HEK293 (cell line): ENCODE measurements at regions not wholly inside any gene's neighbourhood (a gene's known extent, or its start where the extent isn't known, plus 50 kb on each side); places are given as distances from the start of the nearest gene placed in this dataset.
A peak's percentile ranks its signal among the peaks of the same experiment; 100 is the strongest.

Source experiments
- BCL11B ChIP-seq: fragments of 450-650 bp; formaldehyde crosslinking; IDR thresholded peaks from 2 replicates; pipeline ENCODE4 v1.5.1; 2016; ENCODE audit warnings: low read depth, missing biosample characterization, missing genetic modification characterization
- GLIS1 ChIP-seq: fragments of 450-650 bp; formaldehyde crosslinking; IDR thresholded peaks from 2 replicates; pipeline ENCODE4 v1.5.1; 2016; ENCODE audit warnings: missing biosample characterization, missing genetic modification characterization
- KLF8 ChIP-seq: fragments of 450-650 bp; formaldehyde crosslinking; IDR thresholded peaks from 2 replicates; pipeline ENCODE4 v1.5.1; 2016; ENCODE audit warnings: missing biosample characterization, missing genetic modification characterization
- MZF1 ChIP-seq: fragments of 450-650 bp; formaldehyde crosslinking; IDR thresholded peaks from 2 replicates; pipeline ENCODE4 v1.5.1; 2017; ENCODE audit warnings: missing biosample characterization, missing genetic modification characterization, borderline replicate concordance
- OSR2 ChIP-seq: fragments of 450-650 bp; formaldehyde crosslinking; IDR thresholded peaks from 2 replicates; pipeline ENCODE4 v1.5.1; 2016; ENCODE audit warnings: missing biosample characterization, missing genetic modification characterization
- TRIM28 ChIP-seq: IDR thresholded peaks from 2 replicates; pipeline ENCODE4 v1.6.1; 2011; ENCODE audit warnings: low read length, control low read depth, borderline replicate concordance
- ZBTB1 ChIP-seq: fragments of 450-650 bp; formaldehyde crosslinking; IDR thresholded peaks from 2 replicates; pipeline ENCODE4 v1.5.1; 2016; ENCODE audit warnings: missing biosample characterization, missing genetic modification characterization
- ZBTB8A ChIP-seq: fragments of 450-650 bp; formaldehyde crosslinking; IDR thresholded peaks from 2 replicates; pipeline ENCODE4 v1.5.1; 2016; ENCODE audit warnings: missing biosample characterization, missing genetic modification characterization
- ZEB2 ChIP-seq: fragments of 450-650 bp; formaldehyde crosslinking; IDR thresholded peaks from 2 replicates; pipeline ENCODE4 v1.5.1; 2016; ENCODE audit warnings: missing biosample characterization, missing genetic modification characterization
- ZFHX2 ChIP-seq: fragments of 450-650 bp; formaldehyde crosslinking; conservative IDR thresholded peaks from 2 replicates; pipeline ENCODE4 v1.5.1; 2016; ENCODE audit warnings: missing biosample characterization, missing genetic modification characterization
- ZFP3 ChIP-seq: fragments of 450-650 bp; formaldehyde crosslinking; IDR thresholded peaks from 2 replicates; pipeline ENCODE4 v1.5.1; 2016; ENCODE audit warnings: low read depth, missing biosample characterization, missing genetic modification characterization
- ZFP37 ChIP-seq: fragments of 450-650 bp; formaldehyde crosslinking; IDR thresholded peaks from 2 replicates; pipeline ENCODE4 v1.5.1; 2016; ENCODE audit warnings: missing biosample characterization, missing genetic modification characterization
- ZFP69B ChIP-seq: fragments of 450-650 bp; formaldehyde crosslinking; IDR thresholded peaks from 2 replicates; pipeline ENCODE4 v1.5.1; 2016; ENCODE audit warnings: missing biosample characterization, missing genetic modification characterization
- ZNF132 ChIP-seq: fragments of 450-650 bp; formaldehyde crosslinking; IDR thresholded peaks from 2 replicates; pipeline ENCODE4 v1.5.1; 2017; ENCODE audit warnings: missing biosample characterization, missing genetic modification characterization, borderline replicate concordance
- ZNF157 ChIP-seq: fragments of 450-650 bp; formaldehyde crosslinking; IDR thresholded peaks from 2 replicates; pipeline ENCODE4 v1.5.1; 2016; ENCODE audit warnings: missing biosample characterization, missing genetic modification characterization
- ZNF184 ChIP-seq: fragments of 450-650 bp; IDR thresholded peaks from 2 replicates; pipeline ENCODE4 v1.5.1; 2018; ENCODE audit warnings: missing biosample characterization, mild to moderate bottlenecking, missing genetic modification characterization
- ZNF2 ChIP-seq: fragments of 450-650 bp; formaldehyde crosslinking; IDR thresholded peaks from 2 replicates; pipeline ENCODE4 v1.5.1; 2016; ENCODE audit warnings: missing biosample characterization, missing genetic modification characterization
- ZNF214 ChIP-seq: fragments of 450-650 bp; formaldehyde crosslinking; IDR thresholded peaks from 2 replicates; pipeline ENCODE4 v1.5.1; 2017; ENCODE audit warnings: missing biosample characterization, mild to moderate bottlenecking, missing genetic modification characterization, borderline replicate concordance
- ZNF23 ChIP-seq: fragments of 450-650 bp; formaldehyde crosslinking; IDR thresholded peaks from 2 replicates; pipeline ENCODE4 v1.5.1; 2016; ENCODE audit warnings: missing biosample characterization, missing genetic modification characterization, borderline replicate concordance
- ZNF292 ChIP-seq: fragments of 450-650 bp; formaldehyde crosslinking; IDR thresholded peaks from 2 replicates; pipeline ENCODE4 v1.5.1; 2016; ENCODE audit warnings: low read depth, missing biosample characterization, missing genetic modification characterization, borderline replicate concordance
- ZNF404 ChIP-seq: fragments of 450-650 bp; formaldehyde crosslinking; IDR thresholded peaks from 2 replicates; pipeline ENCODE4 v1.5.1; 2017; ENCODE audit warnings: missing biosample characterization, missing genetic modification characterization
- ZNF514 ChIP-seq: fragments of 450-650 bp; formaldehyde crosslinking; IDR thresholded peaks from 2 replicates; pipeline ENCODE4 v1.5.1; 2016; ENCODE audit warnings: missing biosample characterization, missing genetic modification characterization
- ZNF621 ChIP-seq: fragments of 450-650 bp; formaldehyde crosslinking; IDR thresholded peaks from 2 replicates; pipeline ENCODE4 v1.5.1; 2017; ENCODE audit warnings: missing biosample characterization, missing genetic modification characterization
- ZNF629 ChIP-seq: fragments of 450-650 bp; formaldehyde crosslinking; IDR thresholded peaks from 2 replicates; pipeline ENCODE4 v1.5.1; 2017; ENCODE audit warnings: missing biosample characterization, missing genetic modification characterization
- ZNF664 ChIP-seq: fragments of 450-650 bp; formaldehyde crosslinking; IDR thresholded peaks from 2 replicates; pipeline ENCODE4 v1.5.1; 2016; ENCODE audit warnings: missing biosample characterization, missing genetic modification characterization
- ZNF670 ChIP-seq: fragments of 450-650 bp; formaldehyde crosslinking; IDR thresholded peaks from 2 replicates; pipeline ENCODE4 v1.5.1; 2016; ENCODE audit warnings: missing biosample characterization, missing genetic modification characterization, low read depth
- ZNF837 ChIP-seq: fragments of 450-650 bp; formaldehyde crosslinking; IDR thresholded peaks from 2 replicates; pipeline ENCODE4 v1.5.1; 2016; ENCODE audit warnings: missing biosample characterization, missing genetic modification characterization
- ZSCAN16 ChIP-seq: fragments of 450-650 bp; formaldehyde crosslinking; IDR thresholded peaks from 2 replicates; pipeline ENCODE4 v1.5.1; 2016; ENCODE audit warnings: missing biosample characterization, missing genetic modification characterization
- TF ChIP-seq, protein P1 (sequence below): fragments of 450-650 bp; formaldehyde crosslinking; IDR thresholded peaks from 2 replicates; pipeline ENCODE4 v1.5.1; 2017; ENCODE audit warnings: missing biosample characterization, missing genetic modification characterization
- TF ChIP-seq, protein P2 (sequence below): fragments of 450-650 bp; formaldehyde crosslinking; IDR thresholded peaks from 2 replicates; pipeline ENCODE4 v1.5.1; 2017; ENCODE audit warnings: missing biosample characterization, mild to moderate bottlenecking, missing genetic modification characterization, moderate library complexity
- TF ChIP-seq, protein P3 (sequence below): fragments of 450-650 bp; formaldehyde crosslinking; IDR thresholded peaks from 2 replicates; pipeline ENCODE4 v1.5.1; 2016; ENCODE audit warnings: missing biosample characterization, missing genetic modification characterization
- TF ChIP-seq, protein P4 (sequence below): fragments of 450-650 bp; formaldehyde crosslinking; IDR thresholded peaks from 2 replicates; pipeline ENCODE4 v1.5.1; 2016; ENCODE audit warnings: missing biosample characterization, missing genetic modification characterization
- TF ChIP-seq, protein P5 (sequence below): fragments of 450-650 bp; formaldehyde crosslinking; IDR thresholded peaks from 2 replicates; pipeline ENCODE4; 2016; ENCODE audit warnings: missing biosample characterization, missing genetic modification characterization
- TF ChIP-seq, protein P6 (sequence below): fragments of 450-650 bp; formaldehyde crosslinking; IDR thresholded peaks from 2 replicates; pipeline ENCODE4 v1.5.1; 2016; ENCODE audit warnings: missing biosample characterization, missing genetic modification characterization

DNA sequence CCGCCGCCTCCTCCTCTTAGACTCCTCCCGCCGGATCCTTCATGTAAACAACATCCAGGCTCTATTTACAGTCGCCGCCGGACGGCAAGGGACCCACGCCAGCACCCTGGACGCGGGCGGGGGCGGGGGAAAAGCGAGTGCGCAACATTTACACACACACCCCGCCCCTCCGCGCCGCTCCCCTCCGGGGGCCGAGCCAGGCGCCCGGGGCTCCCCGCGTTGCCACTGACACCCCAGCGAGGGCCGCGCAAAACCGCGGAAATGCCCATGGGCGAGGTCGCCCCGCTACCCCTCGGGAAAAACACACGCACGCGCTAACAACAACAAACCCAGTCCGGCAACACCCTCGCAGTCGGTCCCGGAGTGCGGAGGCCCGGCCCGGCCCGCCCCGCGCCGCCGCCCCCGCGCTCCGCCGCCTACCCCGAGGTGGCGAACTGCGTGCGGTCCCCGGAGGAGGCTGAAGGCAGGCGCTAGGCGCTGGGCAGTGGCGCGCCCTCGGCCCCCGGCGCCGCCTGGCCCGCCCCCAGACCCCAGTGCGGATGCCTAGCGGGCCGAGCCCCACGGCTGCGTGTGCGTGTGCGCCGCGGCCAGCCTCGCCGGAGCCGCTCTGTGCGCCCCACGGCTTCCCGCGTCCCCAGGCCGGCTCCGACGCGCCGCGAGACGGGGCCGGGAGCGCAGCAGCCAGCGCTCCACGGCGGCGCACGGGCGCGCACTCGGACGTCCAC, 81.1 kb upstream of the AK4 start (continued):
- TF ChIP-seq, protein P1, sequence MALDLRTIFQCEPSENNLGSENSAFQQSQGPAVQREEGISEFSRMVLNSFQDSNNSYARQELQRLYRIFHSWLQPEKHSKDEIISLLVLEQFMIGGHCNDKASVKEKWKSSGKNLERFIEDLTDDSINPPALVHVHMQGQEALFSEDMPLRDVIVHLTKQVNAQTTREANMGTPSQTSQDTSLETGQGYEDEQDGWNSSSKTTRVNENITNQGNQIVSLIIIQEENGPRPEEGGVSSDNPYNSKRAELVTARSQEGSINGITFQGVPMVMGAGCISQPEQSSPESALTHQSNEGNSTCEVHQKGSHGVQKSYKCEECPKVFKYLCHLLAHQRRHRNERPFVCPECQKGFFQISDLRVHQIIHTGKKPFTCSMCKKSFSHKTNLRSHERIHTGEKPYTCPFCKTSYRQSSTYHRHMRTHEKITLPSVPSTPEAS (tag by site-specific recombination) = peak; percentile 33; the same call in 1 of the 2 replicates
- TF ChIP-seq, protein P2, sequence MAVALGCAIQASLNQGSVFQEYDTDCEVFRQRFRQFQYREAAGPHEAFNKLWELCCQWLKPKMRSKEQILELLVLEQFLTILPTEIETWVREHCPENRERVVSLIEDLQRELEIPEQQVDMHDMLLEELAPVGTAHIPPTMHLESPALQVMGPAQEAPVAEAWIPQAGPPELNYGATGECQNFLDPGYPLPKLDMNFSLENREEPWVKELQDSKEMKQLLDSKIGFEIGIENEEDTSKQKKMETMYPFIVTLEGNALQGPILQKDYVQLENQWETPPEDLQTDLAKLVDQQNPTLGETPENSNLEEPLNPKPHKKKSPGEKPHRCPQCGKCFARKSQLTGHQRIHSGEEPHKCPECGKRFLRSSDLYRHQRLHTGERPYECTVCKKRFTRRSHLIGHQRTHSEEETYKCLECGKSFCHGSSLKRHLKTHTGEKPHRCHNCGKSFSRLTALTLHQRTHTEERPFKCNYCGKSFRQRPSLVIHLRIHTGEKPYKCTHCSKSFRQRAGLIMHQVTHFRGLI (tag by site-specific recombination) = no peak
- no peak for TF ChIP-seq ZNF837 (tag by site-specific recombination)
- no peak for TF ChIP-seq ZNF664
- TF ChIP-seq ZSCAN16 (tag by site-specific recombination) = peak; percentile 94
- TF ChIP-seq BCL11B (tag by site-specific recombination) = 0 out of 2 replicates have a peak, but pooled peaks have one; percentile 5
- TF ChIP-seq ZEB2 = peak; percentile 86; the same call in 1 of the 2 replicates
- no peak for TF ChIP-seq ZNF292 (tag by site-specific recombination)
- TF ChIP-seq MZF1 (tag by site-specific recombination) = no peak
- TF ChIP-seq ZNF670 (tag by site-specific recombination) = no peak
- TF ChIP-seq ZFP69B = peak; percentile 75
- TF ChIP-seq OSR2 (tag by site-specific recombination) = 0 out of 2 replicates have a peak, but pooled peaks have one; percentile 17
- TF ChIP-seq ZNF621 (tag by site-specific recombination) = no peak
- TF ChIP-seq ZNF404 (tag by site-specific recombination) = no peak
- TF ChIP-seq, protein P3, sequence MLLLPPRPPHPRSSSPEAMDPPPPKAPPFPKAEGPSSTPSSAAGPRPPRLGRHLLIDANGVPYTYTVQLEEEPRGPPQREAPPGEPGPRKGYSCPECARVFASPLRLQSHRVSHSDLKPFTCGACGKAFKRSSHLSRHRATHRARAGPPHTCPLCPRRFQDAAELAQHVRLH = no peak
- TF ChIP-seq ZFP37 (tag by site-specific recombination) = 0 out of 2 replicates have a peak, but pooled peaks have one; percentile 14
- no peak for TF ChIP-seq ZNF514 (tag by site-specific recombination)
- peak; percentile 65 for TF ChIP-seq ZNF629 (tag by site-specific recombination)
- peak; percentile 60; the same call in 1 of the 2 replicates for TF ChIP-seq ZNF2
- no peak for TF ChIP-seq ZNF132 (tag by site-specific recombination)
- peak; percentile 94 for TF ChIP-seq ZFHX2 (tag by site-specific recombination)
- TF ChIP-seq, protein P4, sequence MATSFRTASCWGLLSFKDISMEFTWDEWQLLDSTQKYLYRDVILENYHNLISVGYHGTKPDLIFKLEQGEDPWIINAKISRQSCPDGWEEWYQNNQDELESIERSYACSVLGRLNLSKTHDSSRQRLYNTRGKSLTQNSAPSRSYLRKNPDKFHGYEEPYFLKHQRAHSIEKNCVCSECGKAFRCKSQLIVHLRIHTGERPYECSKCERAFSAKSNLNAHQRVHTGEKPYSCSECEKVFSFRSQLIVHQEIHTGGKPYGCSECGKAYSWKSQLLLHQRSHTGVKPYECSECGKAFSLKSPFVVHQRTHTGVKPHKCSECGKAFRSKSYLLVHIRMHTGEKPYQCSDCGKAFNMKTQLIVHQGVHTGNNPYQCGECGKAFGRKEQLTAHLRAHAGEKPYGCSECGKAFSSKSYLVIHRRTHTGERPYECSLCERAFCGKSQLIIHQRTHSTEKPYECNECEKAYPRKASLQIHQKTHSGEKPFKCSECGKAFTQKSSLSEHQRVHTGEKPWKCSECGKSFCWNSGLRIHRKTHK = no peak
- TF ChIP-seq, protein P5, sequence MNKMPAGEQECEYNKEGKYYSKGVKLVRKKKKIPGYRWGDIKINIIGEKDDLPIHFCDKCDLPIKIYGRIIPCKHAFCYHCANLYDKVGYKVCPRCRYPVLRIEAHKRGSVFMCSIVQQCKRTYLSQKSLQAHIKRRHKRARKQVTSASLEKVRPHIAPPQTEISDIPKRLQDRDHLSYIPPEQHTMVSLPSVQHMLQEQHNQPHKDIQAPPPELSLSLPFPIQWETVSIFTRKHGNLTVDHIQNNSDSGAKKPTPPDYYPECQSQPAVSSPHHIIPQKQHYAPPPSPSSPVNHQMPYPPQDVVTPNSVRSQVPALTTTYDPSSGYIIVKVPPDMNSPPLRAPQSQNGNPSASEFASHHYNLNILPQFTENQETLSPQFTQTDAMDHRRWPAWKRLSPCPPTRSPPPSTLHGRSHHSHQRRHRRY (tag by site-specific recombination) = no peak
- TF ChIP-seq ZBTB1 (tag by site-specific recombination) = no peak
- no peak for TF ChIP-seq ZNF23 (tag by site-specific recombination)
- peak; percentile 85 for TF ChIP-seq GLIS1
- no peak for TF ChIP-seq ZFP3 (tag by site-specific recombination)
- no peak for TF ChIP-seq ZNF157 (tag by site-specific recombination)
- peak; percentile 88 for TF ChIP-seq KLF8 (tag by site-specific recombination)
- no peak for TF ChIP-seq TRIM28
- peak; percentile 87 for TF ChIP-seq ZBTB8A (tag by site-specific recombination)
- TF ChIP-seq, protein P6, sequence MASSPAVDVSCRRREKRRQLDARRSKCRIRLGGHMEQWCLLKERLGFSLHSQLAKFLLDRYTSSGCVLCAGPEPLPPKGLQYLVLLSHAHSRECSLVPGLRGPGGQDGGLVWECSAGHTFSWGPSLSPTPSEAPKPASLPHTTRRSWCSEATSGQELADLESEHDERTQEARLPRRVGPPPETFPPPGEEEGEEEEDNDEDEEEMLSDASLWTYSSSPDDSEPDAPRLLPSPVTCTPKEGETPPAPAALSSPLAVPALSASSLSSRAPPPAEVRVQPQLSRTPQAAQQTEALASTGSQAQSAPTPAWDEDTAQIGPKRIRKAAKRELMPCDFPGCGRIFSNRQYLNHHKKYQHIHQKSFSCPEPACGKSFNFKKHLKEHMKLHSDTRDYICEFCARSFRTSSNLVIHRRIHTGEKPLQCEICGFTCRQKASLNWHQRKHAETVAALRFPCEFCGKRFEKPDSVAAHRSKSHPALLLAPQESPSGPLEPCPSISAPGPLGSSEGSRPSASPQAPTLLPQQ = peak; percentile 85
- TF ChIP-seq ZNF184 (tag by site-specific recombination) = no peak
- TF ChIP-seq ZNF214 = no peak
